CD4-positive, alpha-beta T cell treated with Interferon gamma for 1 hour (primary cell): ENCODE measurements at regions not wholly inside any gene's neighbourhood (a gene's known extent, or its start where the extent isn't known, plus 50 kb on each side); places are given as distances from the start of the nearest gene placed in this dataset.
A peak's percentile ranks its signal among the peaks of the same experiment; 100 is the strongest.

Experiments
- DNase-seq: peaks from one replicate; pipeline ENCODE4 v3.0.0-alpha.2; 2020

DNA sequence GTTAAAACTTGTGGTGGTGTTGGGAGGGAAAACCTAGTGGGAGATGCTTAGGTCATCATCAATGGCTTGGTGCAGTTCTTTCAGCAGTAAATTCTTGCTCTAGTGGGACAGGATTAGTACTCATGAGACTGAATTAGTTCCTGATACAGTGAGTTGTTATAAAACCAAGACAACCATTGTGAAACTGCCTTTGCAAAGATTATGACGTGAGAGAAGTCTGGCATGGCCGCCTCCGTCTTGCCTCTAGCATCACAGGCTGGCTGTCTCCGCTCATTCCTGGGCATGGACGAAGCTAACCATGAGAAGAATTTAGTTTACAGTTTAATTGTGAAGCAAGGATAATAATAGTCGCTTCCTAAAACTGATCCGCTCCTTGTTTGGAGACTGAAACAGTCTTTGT lies 186.4 kb downstream of the KIF20B start:
- peak; percentile 53 for DNase-seq

DNA sequence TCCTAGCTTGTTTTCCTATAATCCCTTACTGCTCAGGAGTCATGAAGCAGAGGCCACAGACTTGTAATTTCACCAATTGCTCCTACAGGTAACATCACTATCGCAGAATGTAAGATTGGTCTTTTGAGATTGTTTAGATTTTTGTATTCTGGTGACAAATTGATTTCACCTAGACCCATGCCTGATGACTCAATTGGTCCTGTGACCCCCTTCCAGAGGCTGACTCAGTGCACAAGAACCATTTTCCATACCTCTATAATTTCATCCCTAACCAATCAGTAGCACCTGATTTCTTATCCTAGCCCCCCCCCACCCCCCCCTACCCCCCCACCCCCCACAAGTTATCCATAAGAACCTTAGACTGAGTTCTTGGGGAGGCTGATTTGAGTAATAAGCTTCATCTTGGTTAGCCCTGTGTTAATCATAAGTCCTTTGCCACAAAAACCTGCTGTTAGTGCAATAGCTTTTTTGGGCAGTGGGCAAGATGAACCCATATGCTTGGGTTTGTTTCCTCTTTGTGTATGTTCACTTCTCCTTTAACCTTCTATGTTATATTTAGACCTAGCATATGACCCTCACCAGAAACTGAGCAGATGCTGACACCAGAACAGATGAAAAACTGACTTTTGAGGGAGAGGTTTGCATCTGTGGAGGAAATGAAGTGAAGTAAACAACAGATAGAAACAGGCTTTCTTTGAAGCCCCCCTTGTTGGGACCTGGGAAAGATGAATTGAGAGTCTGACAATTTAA lies 187.1 kb downstream of the KIF20B start:
- DNase-seq: peak; percentile 18

DNA sequence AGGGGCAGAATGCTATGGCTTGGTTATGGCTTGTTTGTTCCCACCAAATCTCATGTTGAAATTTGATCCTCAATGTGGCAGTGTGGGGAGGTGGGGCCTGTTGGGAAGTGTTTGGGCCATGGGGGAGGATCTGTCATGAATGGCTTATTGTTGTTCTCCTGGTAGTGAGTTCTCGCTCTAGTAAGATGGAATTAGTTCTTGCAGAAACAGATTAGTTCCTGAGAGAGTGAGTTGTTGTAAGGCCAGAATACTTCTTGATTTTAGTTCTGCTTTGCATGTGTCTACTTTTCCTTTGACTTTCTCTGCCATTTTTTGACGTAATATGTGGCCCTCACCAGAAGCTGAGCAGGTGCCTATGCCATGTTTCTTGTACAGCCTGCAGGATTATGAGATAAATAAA lies 188.2 kb downstream of the KIF20B start:
- DNase-seq: no peak

DNA sequence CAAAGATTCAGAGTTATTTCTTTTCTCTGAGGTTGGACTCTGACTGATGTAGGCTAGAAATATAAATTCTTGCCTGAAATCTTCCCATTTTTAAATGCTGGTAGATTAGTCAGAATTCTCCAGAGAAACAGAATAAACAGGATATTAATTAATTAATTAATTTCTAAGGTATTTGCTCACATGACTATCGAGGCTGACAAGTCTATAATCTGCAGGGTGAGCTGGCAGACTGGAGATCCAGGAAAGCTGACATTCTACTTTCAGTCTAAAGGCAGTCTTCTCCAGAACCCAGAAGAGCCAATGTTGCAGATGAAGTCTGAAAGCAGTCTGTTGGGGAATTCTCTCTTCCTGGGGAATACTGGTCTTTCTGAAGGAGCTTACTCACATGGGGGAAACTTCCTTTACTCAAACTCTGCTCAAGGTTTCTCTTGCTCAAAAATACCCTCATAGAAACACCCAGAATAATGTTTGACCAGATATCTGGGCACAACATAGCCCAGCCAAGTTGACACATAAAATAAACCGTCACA lies 189.7 kb downstream of the KIF20B start:
- DNase-seq: no peak

DNA sequence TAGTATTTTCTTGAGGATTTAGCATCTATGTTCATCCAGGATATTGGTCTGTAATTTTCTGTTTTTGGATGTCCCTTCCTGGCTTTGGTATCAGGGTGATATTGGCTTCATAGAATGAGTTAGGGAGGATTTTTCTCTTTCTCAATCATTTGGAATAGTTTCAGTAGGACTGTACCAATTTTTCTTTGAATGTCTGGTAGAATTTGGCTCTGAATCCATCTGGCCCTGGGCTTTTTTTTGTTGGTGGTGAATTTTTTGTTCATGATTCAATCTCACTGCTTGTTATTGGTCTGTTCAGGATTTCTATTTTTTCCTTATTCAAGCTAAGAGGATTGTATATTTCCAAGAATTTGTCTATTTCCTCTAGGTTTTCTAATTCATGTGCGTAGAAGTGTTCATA lies 192.7 kb downstream of the KIF20B start:
- no peak for DNase-seq

DNA sequence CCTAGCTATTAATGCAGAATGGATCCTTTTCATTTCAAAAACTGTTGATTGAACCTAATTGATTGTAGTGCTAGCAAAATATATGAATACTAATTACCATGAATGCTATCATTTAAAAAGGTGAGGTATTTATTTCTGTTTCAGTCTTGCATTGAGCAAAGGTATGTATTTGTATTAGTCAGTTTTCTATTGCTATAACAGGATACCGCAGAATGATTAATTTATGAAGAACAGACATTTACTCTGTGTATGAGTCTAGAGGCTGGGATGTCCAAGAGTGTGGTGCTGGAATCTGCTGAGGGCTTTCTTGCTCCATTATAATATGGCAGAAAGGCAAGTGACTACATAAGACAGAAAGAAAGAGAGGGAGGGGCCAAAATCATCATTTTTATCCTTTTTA lies 199.2 kb downstream of the KIF20B start:
- DNase-seq: no peak

DNA sequence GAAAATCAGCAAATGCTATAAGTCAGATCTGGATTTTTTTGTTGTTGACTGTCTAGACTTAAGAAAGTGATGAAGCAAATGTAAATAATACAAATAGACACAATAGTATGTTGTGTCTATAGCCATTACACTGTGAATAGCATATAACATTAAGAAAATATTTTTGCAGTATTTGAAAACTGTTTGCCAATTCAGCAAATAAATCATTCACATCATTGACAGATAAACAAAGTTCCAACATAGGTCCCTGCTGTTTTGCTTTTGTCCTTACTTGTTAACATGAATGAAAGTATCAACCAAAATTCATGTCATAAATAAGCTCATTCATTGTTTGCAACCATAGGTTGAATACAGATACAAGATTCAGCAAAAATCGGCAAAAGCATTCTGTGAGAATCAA lies 200.5 kb downstream of the KIF20B start:
- DNase-seq: no peak

DNA sequence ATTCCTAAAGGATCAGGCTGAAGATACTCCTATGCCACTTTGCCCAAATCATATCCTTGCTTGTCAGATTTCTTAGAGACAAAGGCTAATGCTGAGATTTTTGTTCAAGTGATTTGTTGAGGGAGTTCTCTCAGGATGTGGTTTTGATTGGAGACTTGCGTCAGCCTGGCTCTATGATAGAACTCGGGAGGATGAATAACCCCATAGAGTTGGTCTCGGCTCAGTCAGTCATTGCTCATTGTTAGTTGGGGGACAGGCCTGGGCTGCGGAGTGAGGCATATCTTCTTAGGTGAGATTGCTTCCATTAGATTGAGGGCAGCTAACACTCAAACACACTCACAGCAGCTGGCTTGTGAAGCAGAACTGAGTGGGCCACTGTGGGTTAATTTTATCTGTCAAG lies 203.4 kb downstream of the KIF20B start:
- DNase-seq: no peak

DNA sequence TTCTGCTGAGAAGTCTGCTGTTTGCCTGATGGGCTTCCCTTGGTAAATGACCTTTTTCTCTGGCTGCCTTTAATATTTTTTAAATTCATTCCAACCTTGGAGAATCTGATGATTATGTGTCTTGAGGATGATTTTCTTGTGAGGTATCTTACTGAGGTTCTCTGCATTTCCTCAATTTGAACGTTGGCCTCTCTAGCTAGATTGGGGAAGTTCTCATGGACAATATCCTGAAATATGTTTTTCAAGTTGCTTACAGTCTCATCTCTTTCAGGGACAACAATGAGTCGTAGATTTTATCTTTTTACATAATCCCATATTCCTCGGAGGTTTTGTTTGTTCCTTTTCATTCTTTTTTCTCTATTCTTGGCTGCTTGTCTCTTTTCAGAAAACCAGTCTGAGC lies 208.4 kb downstream of the KIF20B start:
- no peak for DNase-seq

DNA sequence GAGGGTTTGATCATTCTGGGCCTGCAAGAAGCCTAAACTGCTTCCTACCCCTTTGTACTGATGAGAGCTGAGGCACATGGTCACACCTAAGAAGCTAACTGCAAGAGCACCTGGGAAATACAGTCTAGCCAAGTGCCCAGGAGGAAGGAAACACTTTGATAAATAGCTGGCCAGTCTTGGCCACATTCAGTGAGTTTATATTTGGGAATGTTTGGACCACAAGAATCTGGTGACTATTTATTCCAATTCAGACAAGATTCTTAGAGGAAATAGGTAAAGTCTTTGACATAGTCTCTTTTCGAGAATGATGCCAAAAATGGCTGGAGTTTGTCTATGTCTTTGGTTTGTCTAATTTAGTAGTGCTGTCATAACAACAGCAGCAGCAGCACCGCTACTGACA lies 213.6 kb downstream of the KIF20B start:
- no peak for DNase-seq

DNA sequence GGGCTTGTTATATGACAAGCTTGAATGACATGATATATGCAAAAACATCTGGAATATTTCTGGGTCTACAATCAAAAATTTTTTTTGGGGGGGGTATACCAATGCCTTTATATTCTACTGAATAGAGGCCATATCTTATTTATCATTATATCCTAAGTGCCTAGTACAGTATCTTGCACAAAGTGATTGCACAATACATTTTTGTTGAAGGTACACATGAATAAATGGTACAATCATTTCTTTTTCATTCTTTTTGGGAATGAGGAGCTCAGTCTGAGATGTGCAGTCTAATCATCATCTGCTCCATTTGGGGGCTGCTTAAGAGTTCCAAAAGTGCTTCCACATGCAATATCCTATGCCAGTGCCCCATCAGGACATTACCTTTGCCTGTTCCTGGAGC lies 214.6 kb downstream of the KIF20B start:
- DNase-seq: no peak

DNA sequence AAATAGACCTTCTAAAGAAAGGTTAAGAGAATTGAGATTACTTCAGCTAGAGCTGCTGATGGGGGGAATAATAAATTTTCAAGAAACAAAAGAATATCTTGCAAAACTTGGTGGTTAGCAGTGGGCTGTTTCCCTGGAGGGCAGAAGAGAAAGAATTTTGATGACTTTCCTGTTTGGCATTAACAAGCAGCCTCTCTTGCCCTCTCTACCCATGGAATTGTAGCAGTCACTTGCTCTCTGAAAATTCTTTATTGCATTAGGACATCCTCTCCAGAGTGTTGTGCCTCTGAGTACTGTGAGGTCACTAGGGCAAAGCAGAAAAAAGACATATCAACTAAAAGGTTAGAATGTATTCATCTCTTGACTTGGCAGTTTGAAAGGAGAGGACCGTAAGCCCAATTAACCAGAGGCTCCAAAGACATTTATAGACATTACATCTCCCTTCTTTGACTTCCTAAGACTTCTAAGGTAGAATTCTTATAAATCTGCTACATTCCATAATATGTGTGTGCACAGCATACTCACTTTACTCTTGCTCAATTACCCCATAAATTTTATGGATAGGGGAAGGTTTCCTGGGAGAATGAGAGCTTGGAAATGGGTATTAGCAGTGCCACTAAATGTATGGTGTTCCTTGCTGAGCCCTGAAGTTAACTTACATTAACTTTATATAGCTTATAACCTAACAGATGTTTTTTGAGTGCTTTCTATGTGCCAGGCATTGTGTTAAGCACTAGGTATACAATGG lies 215.3 kb downstream of the KIF20B start:
- no peak for DNase-seq

DNA sequence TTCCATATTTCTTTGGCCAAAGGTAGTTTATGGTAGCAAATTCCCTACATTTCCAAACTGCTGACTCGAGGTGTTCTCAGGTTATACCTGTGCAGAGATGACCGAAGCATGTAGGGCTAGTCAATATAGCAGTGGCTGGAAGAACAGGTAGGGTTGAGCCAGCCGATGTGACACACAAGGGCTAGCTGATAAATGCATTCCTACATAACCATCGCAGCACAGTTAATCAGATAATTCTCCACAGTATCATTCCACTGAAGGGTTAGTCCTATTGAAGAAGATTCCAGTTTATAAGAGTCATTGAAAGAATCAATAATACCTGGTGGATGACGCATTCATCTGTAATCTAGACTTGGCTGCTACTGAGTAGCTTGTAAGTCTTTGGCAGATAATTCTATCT lies 220.0 kb downstream of the KIF20B start:
- DNase-seq: no peak

DNA sequence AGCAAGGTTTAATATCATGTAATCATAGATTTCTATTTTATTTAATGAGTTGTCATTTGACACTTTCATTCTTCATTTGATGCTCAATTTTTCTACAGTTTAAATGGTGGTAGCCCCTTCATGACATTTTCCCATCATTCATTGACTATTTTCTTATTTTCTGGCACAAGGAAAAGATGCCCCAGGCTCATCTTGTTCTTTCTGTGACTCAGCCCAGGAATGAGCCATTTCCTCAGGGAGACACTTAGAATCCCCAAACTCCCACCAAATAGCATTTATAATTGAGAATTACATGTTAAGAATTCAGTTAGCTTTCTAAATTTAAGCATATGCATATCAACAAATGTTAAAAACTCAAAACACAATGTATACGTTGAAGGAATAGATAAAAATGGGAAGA lies 222.3 kb downstream of the KIF20B start:
- DNase-seq: no peak

DNA sequence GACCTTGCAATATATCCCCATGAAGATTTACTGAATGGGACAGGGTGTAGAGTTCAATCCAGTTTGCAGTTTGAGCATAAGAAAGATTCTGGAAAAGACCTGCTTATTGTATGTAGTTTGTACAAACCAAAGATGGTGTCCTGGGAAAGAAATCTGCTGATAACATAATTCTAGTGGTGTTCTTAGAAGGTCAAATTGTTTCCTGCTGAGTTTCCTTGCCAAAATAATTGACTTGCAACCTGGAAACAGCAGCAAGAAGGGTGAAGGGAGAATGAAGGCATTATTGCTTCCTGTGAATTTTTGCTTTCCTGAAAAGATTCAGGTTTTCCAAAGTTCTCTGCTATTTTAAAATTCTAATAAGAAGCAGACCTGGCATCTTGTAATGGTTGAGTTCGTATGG lies 222.9 kb downstream of the KIF20B start:
- no peak for DNase-seq

DNA sequence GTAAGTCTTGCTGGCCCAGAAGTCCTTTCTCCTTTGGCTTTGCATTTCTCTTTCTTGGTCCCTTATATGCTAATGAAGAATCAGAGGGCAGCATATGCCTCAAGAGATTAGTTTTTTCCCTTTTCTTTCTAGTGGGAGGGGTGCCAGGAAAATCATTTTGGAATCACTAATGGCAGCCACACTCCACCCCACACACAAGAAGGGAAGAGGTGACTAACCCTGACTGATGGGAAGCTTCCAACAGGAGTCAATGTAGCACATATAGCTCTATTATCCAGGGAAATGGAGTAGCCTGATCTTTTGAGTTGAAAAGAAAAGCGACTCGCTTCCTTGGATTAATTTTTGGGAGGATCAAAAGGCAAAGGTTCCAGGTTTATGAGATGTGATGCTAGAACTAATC lies 225.3 kb downstream of the KIF20B start:
- DNase-seq: no peak

DNA sequence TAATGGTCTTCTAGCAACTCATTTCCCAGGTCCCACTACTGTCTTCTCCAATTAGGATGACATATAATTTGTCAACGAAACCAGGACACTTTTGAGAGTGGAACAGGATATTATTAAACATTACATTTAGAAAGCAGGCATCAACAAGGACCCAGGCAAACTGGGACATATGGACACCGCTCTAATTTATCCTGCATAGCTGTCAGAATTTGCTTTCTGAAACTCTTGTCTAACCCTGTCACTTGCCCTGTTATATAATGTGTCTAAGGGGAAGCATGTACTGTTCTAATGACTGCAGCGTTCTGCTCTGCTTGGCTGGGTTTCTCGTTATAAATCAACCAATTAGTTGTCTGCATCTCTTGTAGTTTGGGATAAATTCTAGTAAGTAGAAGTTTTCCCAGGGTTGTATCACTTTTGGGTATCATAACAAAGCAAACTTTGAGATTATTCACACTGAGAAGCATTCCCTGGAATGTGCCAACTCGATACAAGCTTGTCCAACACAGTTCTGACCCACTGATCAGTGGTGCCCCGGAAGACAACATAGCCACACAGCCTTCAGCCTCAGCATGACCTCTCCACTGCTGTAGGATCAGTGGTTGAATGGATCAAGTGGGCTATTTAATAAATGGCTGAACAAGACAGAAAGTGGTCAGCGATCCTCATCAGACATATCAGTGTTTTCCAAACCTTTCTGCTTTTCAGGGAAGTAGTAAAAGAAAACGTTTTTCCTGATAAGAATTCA lies 228.1 kb downstream of the KIF20B start:
- DNase-seq: no peak

DNA sequence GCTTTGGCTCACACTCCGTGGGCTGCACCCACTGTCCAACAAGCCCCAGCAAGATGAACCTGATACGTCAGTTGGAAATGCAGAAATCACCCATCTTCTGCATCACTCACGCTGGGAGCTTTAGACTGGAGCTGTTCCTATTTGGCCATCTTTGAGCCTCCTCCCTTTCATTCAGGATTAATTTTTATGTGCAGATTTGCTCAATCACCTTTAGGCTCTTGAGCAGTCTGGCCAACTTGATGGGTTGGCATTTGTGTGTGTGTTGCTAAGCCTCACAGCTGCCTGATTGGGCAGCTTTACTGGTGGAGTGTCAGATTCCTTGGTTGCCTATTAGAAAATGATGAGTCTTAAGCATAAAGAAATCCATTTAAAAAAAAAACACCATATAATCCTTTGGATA lies 236.1 kb downstream of the KIF20B start:
- DNase-seq: no peak

DNA sequence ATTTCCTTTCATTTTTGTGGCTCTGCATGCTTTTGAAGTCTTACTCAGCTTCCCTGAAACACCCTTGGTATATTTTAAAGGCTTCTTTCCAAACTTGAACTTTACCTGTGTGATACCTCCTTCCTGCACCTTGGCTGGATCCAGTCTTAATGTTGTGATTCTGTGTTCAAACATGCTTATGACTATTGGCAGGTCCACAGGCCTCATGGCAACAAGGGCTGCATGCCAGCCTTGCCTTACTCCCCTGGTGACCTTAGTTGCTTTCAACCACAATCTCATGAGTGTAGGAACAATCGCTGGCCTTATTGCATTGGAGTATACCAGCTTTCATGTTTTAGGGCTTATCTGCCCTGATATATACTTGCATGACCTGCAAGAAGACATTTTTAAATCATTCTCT lies 238.7 kb downstream of the KIF20B start:
- no peak for DNase-seq

DNA sequence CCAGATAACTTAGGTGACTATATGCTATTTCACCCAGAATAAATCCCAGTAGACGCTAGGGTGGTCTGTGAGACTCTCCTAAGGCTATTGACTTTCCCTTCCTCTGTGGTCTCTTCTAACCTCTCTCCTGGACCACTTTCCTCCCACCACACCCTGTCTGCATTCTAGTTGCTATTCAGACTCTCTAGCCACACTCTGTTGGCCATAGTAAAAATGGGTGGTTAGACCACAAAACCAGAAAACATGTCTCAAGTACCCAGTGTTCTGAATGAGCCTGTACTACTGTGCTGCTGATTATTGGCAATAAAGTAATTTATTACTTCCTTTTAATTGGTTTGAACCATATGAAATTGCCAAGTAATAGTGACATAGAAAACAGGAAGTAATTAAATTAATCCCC lies 240.8 kb downstream of the KIF20B start:
- no peak for DNase-seq

DNA sequence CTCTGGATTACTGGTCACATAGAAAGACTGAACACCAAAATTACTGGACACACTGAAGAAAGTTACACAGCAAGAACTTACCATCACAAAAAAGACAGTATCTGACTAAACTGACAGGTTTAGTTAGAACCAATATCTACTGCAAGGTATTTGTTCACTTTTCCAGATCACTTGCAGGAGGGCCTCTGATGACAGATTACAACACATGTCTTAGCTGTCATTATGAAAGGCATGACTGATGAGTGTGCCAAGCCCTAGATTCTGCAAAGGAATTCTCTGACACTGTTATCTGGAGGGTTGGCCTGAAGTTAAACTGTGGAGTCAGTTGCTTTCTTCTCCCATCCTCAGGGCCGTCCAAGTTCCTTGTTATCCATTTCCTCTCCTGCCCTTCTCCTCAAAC lies 242.7 kb downstream of the KIF20B start:
- no peak for DNase-seq

DNA sequence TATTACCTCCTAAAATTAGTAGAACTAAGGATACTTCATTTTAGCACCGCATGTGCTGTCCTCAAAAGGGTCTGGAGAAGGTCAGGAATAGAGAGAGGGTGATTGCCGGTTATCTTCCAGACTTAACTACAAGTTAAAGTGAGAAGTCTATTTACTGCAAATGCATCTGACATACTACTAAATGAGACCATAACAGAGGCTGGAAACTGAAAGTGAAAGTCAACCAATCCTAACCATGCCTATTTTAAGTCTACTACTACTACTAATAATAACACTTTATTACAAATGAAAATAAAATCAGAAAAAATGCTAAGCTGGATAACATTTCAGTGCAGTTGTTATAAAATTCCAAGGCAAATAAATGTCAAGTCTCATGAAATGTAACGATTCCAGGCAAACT lies 244.7 kb downstream of the KIF20B start:
- DNase-seq: no peak

DNA sequence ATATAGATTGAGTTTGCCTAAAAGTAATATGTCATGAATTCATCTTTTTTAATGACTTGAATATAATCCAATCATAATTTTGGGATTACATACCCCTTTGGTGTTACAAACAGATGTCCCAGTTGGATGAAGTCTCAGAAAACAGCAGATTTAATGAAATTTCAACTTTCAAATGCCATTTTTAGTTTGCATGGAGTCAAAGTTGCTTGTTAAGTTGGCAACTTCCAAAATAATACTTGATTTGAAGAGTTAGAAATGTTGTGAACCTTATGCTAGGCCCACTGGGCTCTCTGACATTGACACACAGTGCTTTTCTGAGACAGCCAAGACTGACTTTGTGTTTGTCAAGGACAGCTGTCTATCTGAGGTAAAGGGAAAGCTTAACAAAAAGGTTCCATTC lies 248.1 kb downstream of the KIF20B start:
- no peak for DNase-seq

DNA sequence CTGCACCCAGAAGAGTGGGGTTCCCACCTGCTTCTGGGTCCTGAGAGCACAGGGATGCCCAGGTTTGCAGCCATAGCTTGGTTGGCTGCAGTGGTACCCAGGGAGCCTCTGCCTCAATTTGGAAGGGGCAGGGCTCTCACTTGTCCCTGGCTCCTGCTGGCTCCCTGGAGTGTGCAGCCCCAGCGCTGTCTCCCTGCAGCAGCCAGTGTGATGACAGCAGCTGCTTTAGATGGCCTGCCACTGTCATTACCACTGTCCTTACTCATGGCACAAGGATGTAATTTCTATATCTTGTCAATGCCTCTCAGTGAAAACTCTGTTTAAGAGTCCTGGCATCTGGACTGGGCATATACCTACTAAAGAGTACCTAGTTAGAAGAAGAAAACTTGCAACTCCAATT lies 250.9 kb downstream of the KIF20B start:
- DNase-seq: no peak
